ENCODE measurements at regions not wholly inside any gene's neighbourhood (a gene's known extent, or its start where the extent isn't known, plus 50 kb on each side); places are given as distances from the start of the nearest gene placed in this dataset.

- H3K9me3 ChIP-seq (replicated peaks in 1 of 11), result no peaks in the 10 kb centered on the region
- no peaks in the 10 kb centered on the region for H3K36me3 ChIP-seq
- no peaks in the 10 kb centered on the region for H3K4me1 ChIP-seq
- H3K4me2 ChIP-seq, result no peak overlapping the region
- TF ChIP-seq Cebpa-rat (IDR thresholded peaks at IDR 0.05), result no peak
- no peaks in the 10 kb centered on the region for H3K27me3 ChIP-seq
- no peak overlapping the region for H3K4me3 ChIP-seq
- H3K27ac ChIP-seq, result no peak overlapping the region
- H4K20me1 ChIP-seq, result no peaks in the 10 kb centered on the region
- H3K9ac ChIP-seq, result no peak overlapping the region
These were observed 144.6 kb upstream of the PITX1 start for GRCh38 chr5:135178476-135179155.

- Histone ChIP-seq H4K20me1 (no peaks in the 10 kb centered on the region), H3K9ac (no peak overlapping the region), H3K27me3 (no peaks in the 10 kb centered on the region), H3K4me3 (no peak overlapping the region), H3K4me2 (no peak overlapping the region), H3K36me3 (no peaks in the 10 kb centered on the region), H3K27ac (no peak overlapping the region), H3K4me1 (no peaks in the 10 kb centered on the region), H3K9me3 (replicated peaks in 1 of 11) (no peaks in the 10 kb centered on the region)
- no peak for TF ChIP-seq Cebpa-rat (IDR thresholded peaks at IDR 0.05)
These were observed 143.6 kb upstream of the PITX1 start for GRCh38 chr5:135177591-135177990.

GRCh38 chr5:135176991-135177390 lies 143.0 kb upstream of the PITX1 start:
- H3K9ac ChIP-seq, result no peak overlapping the region
- no peak overlapping the region for H3K27ac ChIP-seq
- no peaks in the 10 kb centered on the region for H4K20me1 ChIP-seq
- no peaks in the 10 kb centered on the region for H3K36me3 ChIP-seq
- no peak for TF ChIP-seq Cebpa-rat (IDR thresholded peaks at IDR 0.05)
- H3K4me1 ChIP-seq, result no peaks in the 10 kb centered on the region
- H3K27me3 ChIP-seq, result no peaks in the 10 kb centered on the region
- H3K4me2 ChIP-seq, result no peak overlapping the region
- no peaks in the 10 kb centered on the region for H3K9me3 ChIP-seq (replicated peaks in 1 of 11)
- no peak overlapping the region for H3K4me3 ChIP-seq

- no peak for TF ChIP-seq Cebpa-rat (IDR thresholded peaks at IDR 0.05)
- Histone ChIP-seq H3K4me2 (no peak overlapping the region), H3K27me3 (no peaks in the 10 kb centered on the region), H3K4me1 (no peaks in the 10 kb centered on the region), H3K4me3 (no peak overlapping the region), H3K9ac (no peak overlapping the region), H4K20me1 (no peaks in the 10 kb centered on the region), H3K27ac (no peak overlapping the region), H3K36me3 (no peaks in the 10 kb centered on the region), H3K9me3 (replicated peaks in 1 of 11) (no peaks in the 10 kb centered on the region)
These were observed 140.5 kb upstream of the PITX1 start for GRCh38 chr5:135174315-135175096.

- no peak overlapping the region for H3K4me3 ChIP-seq
- H3K4me1 ChIP-seq, result no peaks in the 10 kb centered on the region
- no peaks in the 10 kb centered on the region for H3K9me3 ChIP-seq (replicated peaks in 1 of 11)
These were observed 139.7 kb upstream of the PITX1 start for GRCh38 chr5:135173662-135174290.

GRCh38 chr5:135172718-135173117 lies 138.7 kb upstream of the PITX1 start:
- H4K20me1 ChIP-seq, result no peaks in the 10 kb centered on the region
- H3K36me3 ChIP-seq, result no peaks in the 10 kb centered on the region
- no peak overlapping the region for H3K9ac ChIP-seq
- H3K4me2 ChIP-seq, result no peak overlapping the region
- no peak for TF ChIP-seq Cebpa-rat (IDR thresholded peaks at IDR 0.05)
- H3K4me1 ChIP-seq, result peaks cover 0 to 2% (median 0%) of the 10 kb centered on the region in 10 experiments; a peak in 4 of 20 replicates
- no peak overlapping the region for H3K27ac ChIP-seq
- no peaks in the 10 kb centered on the region for H3K27me3 ChIP-seq
- no peaks in the 10 kb centered on the region for H3K9me3 ChIP-seq (replicated peaks in 1 of 11)
- H3K4me3 ChIP-seq, result no peak overlapping the region

More at GRCh38 chr5:135173662-135174290, 139.7 kb upstream of the PITX1 start:
- no peaks in the 10 kb centered on the region for H4K20me1 ChIP-seq
- H3K27ac ChIP-seq, result no peak overlapping the region
- no peaks in the 10 kb centered on the region for H3K36me3 ChIP-seq
- no peak overlapping the region for H3K4me2 ChIP-seq
- no peak overlapping the region for H3K9ac ChIP-seq
- TF ChIP-seq Cebpa-rat (IDR thresholded peaks at IDR 0.05), result no peak
- no peaks in the 10 kb centered on the region for H3K27me3 ChIP-seq

GRCh38 chr5:135171336-135171735 lies 137.3 kb upstream of the PITX1 start:
- H3K36me3 ChIP-seq, result no peaks in the 10 kb centered on the region
- no peak overlapping the region for H3K9ac ChIP-seq
- no peaks in the 10 kb centered on the region for H3K27me3 ChIP-seq
- no peaks in the 10 kb centered on the region for H4K20me1 ChIP-seq
- H3K4me2 ChIP-seq, result no peak overlapping the region
- no peak overlapping the region for H3K27ac ChIP-seq
- no peak for TF ChIP-seq Cebpa-rat (IDR thresholded peaks at IDR 0.05)
- no peak overlapping the region for H3K4me3 ChIP-seq
- peaks cover 0 to 7% (median 0%) of the 10 kb centered on the region in 10 experiments; a peak in 5 of 20 replicates for H3K4me1 ChIP-seq
- no peaks in the 10 kb centered on the region for H3K9me3 ChIP-seq (replicated peaks in 1 of 11)

GRCh38 chr5:135170500-135170899 lies 136.5 kb upstream of the PITX1 start:
- H3K27ac ChIP-seq, result no peak overlapping the region
- no peak overlapping the region for H3K4me2 ChIP-seq
- no peak overlapping the region for H3K9ac ChIP-seq
- no peak overlapping the region for H3K4me3 ChIP-seq
- H4K20me1 ChIP-seq, result no peaks in the 10 kb centered on the region
- H3K36me3 ChIP-seq, result no peaks in the 10 kb centered on the region
- H3K4me1 ChIP-seq, result peaks cover 0 to 7% (median 0%) of the 10 kb centered on the region in 10 experiments; a peak in 5 of 20 replicates
- H3K9me3 ChIP-seq (replicated peaks in 1 of 11), result no peaks in the 10 kb centered on the region
- TF ChIP-seq Cebpa-rat (IDR thresholded peaks at IDR 0.05), result no peak
- H3K27me3 ChIP-seq, result no peaks in the 10 kb centered on the region

GRCh38 chr5:135169753-135170152 lies 135.7 kb upstream of the PITX1 start:
- no peak for TF ChIP-seq Cebpa-rat (IDR thresholded peaks at IDR 0.05)
- no peaks in the 10 kb centered on the region for H3K27me3 ChIP-seq

More at GRCh38 chr5:135169753-135170152, 135.7 kb upstream of the PITX1 start:
- Histone ChIP-seq H3K4me1 (peaks cover 0 to 7% (median 0%) of the 10 kb centered on the region in 10 experiments; a peak in 5 of 20 replicates), H3K9ac (no peak overlapping the region), H3K9me3 (replicated peaks in 1 of 11) (no peaks in the 10 kb centered on the region), H3K27ac (no peak overlapping the region), H3K36me3 (no peaks in the 10 kb centered on the region), H4K20me1 (no peaks in the 10 kb centered on the region), H3K4me2 (no peak overlapping the region), H3K4me3 (no peak overlapping the region)
